ENCODE measurements at regions not wholly inside any gene's neighbourhood (a gene's known extent, or its start where the extent isn't known, plus 50 kb on each side); places are given as distances from the start of the nearest gene placed in this dataset.

DNA sequence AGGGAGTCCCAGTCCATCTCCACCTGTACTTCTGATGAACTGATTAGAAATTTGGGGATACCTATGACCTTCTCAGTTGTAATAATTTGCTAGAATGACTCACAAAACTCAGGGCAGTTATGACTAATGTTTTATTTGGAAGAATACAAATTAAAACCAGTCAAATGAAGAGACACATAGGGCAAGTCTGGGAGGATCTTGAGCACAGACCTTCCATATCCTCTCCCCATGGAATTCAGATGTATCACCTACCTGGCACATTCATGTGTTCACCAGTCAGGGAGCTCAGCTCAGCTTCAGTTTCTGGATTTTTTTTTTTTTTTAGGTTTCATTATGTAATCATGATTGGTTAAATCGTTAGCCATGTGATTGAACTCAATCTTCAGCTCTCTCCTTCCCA, 247.7 kb downstream of the VGLL3 start:
- 62 to 68% methylated on average over 1 of the region's 1 CpG for WGBS, 2 donors
- no peaks in the 10 kb centered on the region for H3K36me3 ChIP-seq

GRCh38 chr3:86740751-86741150, 250.2 kb downstream of the VGLL3 start:
- Histone ChIP-seq H3K4me1 (no peaks in the 10 kb centered on the region), H3K9me3 (no peaks in the 10 kb centered on the region), H3K27me3 (no peaks in the 10 kb centered on the region), H3K27ac (no peak overlapping the region), H3K36me3 (no peaks in the 10 kb centered on the region), H3K4me3 (no peak overlapping the region)
- TF ChIP-seq EP300 (IDR thresholded peaks at IDR 0.05) (no peak), POLR2AphosphoS5 (IDR thresholded peaks at IDR 0.05) (no peak), POLR2A (IDR thresholded peaks at IDR 0.05) (no peak)
- TF ChIP-seq, protein P1, sequence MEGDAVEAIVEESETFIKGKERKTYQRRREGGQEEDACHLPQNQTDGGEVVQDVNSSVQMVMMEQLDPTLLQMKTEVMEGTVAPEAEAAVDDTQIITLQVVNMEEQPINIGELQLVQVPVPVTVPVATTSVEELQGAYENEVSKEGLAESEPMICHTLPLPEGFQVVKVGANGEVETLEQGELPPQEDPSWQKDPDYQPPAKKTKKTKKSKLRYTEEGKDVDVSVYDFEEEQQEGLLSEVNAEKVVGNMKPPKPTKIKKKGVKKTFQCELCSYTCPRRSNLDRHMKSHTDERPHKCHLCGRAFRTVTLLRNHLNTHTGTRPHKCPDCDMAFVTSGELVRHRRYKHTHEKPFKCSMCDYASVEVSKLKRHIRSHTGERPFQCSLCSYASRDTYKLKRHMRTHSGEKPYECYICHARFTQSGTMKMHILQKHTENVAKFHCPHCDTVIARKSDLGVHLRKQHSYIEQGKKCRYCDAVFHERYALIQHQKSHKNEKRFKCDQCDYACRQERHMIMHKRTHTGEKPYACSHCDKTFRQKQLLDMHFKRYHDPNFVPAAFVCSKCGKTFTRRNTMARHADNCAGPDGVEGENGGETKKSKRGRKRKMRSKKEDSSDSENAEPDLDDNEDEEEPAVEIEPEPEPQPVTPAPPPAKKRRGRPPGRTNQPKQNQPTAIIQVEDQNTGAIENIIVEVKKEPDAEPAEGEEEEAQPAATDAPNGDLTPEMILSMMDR (IDR thresholded peaks at IDR 0.05), result no peak
- no peak for DNase-seq
- WGBS, 2 donors, result 76 to 81% methylated on average over 3 of the region's 3 CpGs
- no peak for ATAC-seq (ENCODE audit: low FRiP score in 2 of 2)

More for the DNA sequence above, 247.7 kb downstream of the VGLL3 start:
- ATAC-seq (ENCODE audit: low FRiP score in 2 of 2), result no peak
- H3K27me3 ChIP-seq, result no peaks in the 10 kb centered on the region
- TF ChIP-seq EP300 (IDR thresholded peaks at IDR 0.05) (no peak), POLR2AphosphoS5 (IDR thresholded peaks at IDR 0.05) (no peak), POLR2A (IDR thresholded peaks at IDR 0.05) (no peak)
- TF ChIP-seq, protein P1 (IDR thresholded peaks at IDR 0.05), result no peak
- no peak overlapping the region for H3K27ac ChIP-seq
- no peak for DNase-seq
- H3K4me1 ChIP-seq, result no peaks in the 10 kb centered on the region
- no peaks in the 10 kb centered on the region for H3K9me3 ChIP-seq
- no peak overlapping the region for H3K4me3 ChIP-seq

GRCh38 chr3:86739244-86739643, 251.7 kb downstream of the VGLL3 start:
- Histone ChIP-seq H3K9me3 (no peaks in the 10 kb centered on the region), H3K4me1 (no peaks in the 10 kb centered on the region), H3K27me3 (no peaks in the 10 kb centered on the region), H3K27ac (no peak overlapping the region), H3K4me3 (no peak overlapping the region), H3K36me3 (no peaks in the 10 kb centered on the region)
- DNase-seq (no peak), ATAC-seq (ENCODE audit: low FRiP score in 2 of 2) (no peak)
- 78 to 86% methylated on average over 3 of the region's 3 CpGs for WGBS, 2 donors
- TF ChIP-seq, protein P1 (IDR thresholded peaks at IDR 0.05), result no peak
- TF ChIP-seq POLR2A (IDR thresholded peaks at IDR 0.05) (no peak), EP300 (IDR thresholded peaks at IDR 0.05) (no peak), POLR2AphosphoS5 (IDR thresholded peaks at IDR 0.05) (no peak)

- no peak for ATAC-seq (ENCODE audit: low FRiP score in 2 of 2)
- TF ChIP-seq, protein P1 (IDR thresholded peaks at IDR 0.05), result no peak
- TF ChIP-seq EP300 (IDR thresholded peaks at IDR 0.05) (no peak), POLR2A (IDR thresholded peaks at IDR 0.05) (no peak)
- no peak for DNase-seq
- H3K27ac ChIP-seq, result no peak overlapping the region
- no peaks in the 10 kb centered on the region for H3K4me1 ChIP-seq
- H3K9me3 ChIP-seq, result no peaks in the 10 kb centered on the region
- 82 to 87% methylated on average over 1 of the region's 1 CpG for WGBS, 2 donors
- H3K36me3 ChIP-seq, result no peaks in the 10 kb centered on the region
- H3K4me3 ChIP-seq, result no peak overlapping the region
- no peaks in the 10 kb centered on the region for H3K27me3 ChIP-seq
Observed at GRCh38 chr3:86738684-86739083, 252.3 kb downstream of the VGLL3 start.

DNA sequence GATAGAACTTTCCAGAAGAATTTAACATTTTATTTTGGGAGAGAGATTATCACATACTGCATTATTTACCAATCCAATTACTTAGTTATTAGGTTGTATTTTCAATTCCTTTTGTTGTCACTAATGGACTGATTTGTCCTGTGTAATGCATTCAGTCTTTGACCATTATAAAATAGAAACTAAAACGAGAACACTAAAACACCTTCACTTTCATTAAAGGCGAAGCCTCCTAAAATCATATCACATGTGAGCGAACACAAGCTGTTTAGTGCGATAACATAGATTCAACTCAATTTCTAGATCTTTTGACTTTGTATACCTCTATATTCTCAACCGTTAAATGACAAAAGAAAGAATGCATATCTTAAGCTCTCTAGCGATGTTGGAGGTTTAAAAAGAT, 253.4 kb downstream of the VGLL3 start:
- Histone ChIP-seq H3K36me3 (no peaks in the 10 kb centered on the region), H3K27me3 (no peaks in the 10 kb centered on the region), H3K27ac (no peak overlapping the region), H3K4me1 (no peaks in the 10 kb centered on the region), H3K4me3 (no peak overlapping the region), H3K9me3 (peaks cover 0 to 4% (median 0%) of the 10 kb centered on the region in 4 donors)
- TF ChIP-seq POLR2AphosphoS5 (IDR thresholded peaks at IDR 0.05), result no peak
- TF ChIP-seq, protein P1 (IDR thresholded peaks at IDR 0.05), result no peak
- TF ChIP-seq EP300 (IDR thresholded peaks at IDR 0.05), result no peak
- TF ChIP-seq POLR2A (IDR thresholded peaks at IDR 0.05), result no peak
- WGBS, 2 donors, result 90 to 92% methylated on average over 6 of the region's 6 CpGs
- DNase-seq (no peak), ATAC-seq (ENCODE audit: low FRiP score in 2 of 2) (no peak)
